Lung microvascular endothelial cell (primary cell): ENCODE measurements at regions not wholly inside any gene's neighbourhood (a gene's known extent, or its start where the extent isn't known, plus 50 kb on each side); places are given as distances from the start of the nearest gene placed in this dataset.

Source experiments
- DNase-seq, 2 donors: peaks; one replicate each; pipeline versions ENCODE4 v3.0.0 to v3.0.0-alpha.2; 2010; ENCODE audit warnings: low read depth in 2 of 2

- DNase-seq, result no peak
These were observed 126.9 kb downstream of the MRM1 start for GRCh38 chr17:36728030-36728991.

GRCh38 chr17:36730095-36730808, 128.9 kb downstream of the MRM1 start:
- no peak for DNase-seq

- DNase-seq, result no peak
These were observed 129.6 kb downstream of the MRM1 start for GRCh38 chr17:36730857-36731490.

- no peak for DNase-seq
These were observed 130.4 kb downstream of the MRM1 start for GRCh38 chr17:36731811-36732210.

GRCh38 chr17:36732351-36732750, 131.0 kb downstream of the MRM1 start:
- DNase-seq, result no peak

- DNase-seq, result no peak
These were observed 135.1 kb downstream of the MRM1 start for GRCh38 chr17:36736201-36737156.

- DNase-seq, result no peak
These were observed 137.8 kb downstream of the MRM1 start for GRCh38 chr17:36739208-36739607.

GRCh38 chr17:36740157-36740556, 138.8 kb downstream of the MRM1 start:
- DNase-seq, result no peak

- DNase-seq, result no peak
These were observed 139.9 kb downstream of the MRM1 start for GRCh38 chr17:36741019-36741902.

- no peak for DNase-seq
These were observed 141.1 kb downstream of the MRM1 start for GRCh38 chr17:36742267-36743000.

- no peak for DNase-seq
These were observed 141.7 kb downstream of the MRM1 start for GRCh38 chr17:36743130-36743529.

GRCh38 chr17:36746381-36747053, 145.1 kb downstream of the MRM1 start:
- no peak for DNase-seq

GRCh38 chr17:36747861-36748260, 146.5 kb downstream of the MRM1 start:
- no peak for DNase-seq

- no peak for DNase-seq
These were observed 146.9 kb downstream of the MRM1 start for GRCh38 chr17:36748272-36748671.

- no peak for DNase-seq
These were observed 148.1 kb downstream of the MRM1 start for GRCh38 chr17:36749493-36749892.

GRCh38 chr17:36750316-36750885, 149.0 kb downstream of the MRM1 start:
- DNase-seq, result no peak

GRCh38 chr17:36752096-36752888, 150.9 kb downstream of the MRM1 start:
- DNase-seq, result no peak

- peak; percentile 10 to 25 for DNase-seq
These were observed 154.2 kb downstream of the MRM1 start for GRCh38 chr17:36755586-36755985.
